Neutrophil (primary cell): ENCODE measurements at regions not wholly inside any gene's neighbourhood (a gene's known extent, or its start where the extent isn't known, plus 50 kb on each side); places are given as distances from the start of the nearest gene placed in this dataset.
"Not testable (repeated sequence)": the region's sequence is repeated elsewhere in the genome, so short reads cannot be mapped to it uniquely, and the experiment has no call there.

ENCODE experiments used
- H3K27ac ChIP-seq: fragments of 200-600 bp; sonication (generic); 2 replicates; pipeline ENCODE4 v1.5.1; 2016; ENCODE audit warnings: mild to moderate bottlenecking, moderate library complexity
- H3K27me3 ChIP-seq: fragments of 200-600 bp; sonication (generic); 2 replicates; pipeline ENCODE4 v1.6.0; 2016; ENCODE audit warnings: mild to moderate bottlenecking
- H3K36me3 ChIP-seq: fragments of 200-600 bp; sonication (generic); 2 replicates; pipeline ENCODE4 v1.5.1; 2017
- H3K4me1 ChIP-seq, 2 experiments: fragments of 200-600 bp in 1 of 2; sonication (generic) in 1 of 2; 1 replicate in 1 of 2; 2 replicates in 1 of 2; pipeline versions ENCODE4 v1.5.1 to v1.6.1; 2013 to 2016; ENCODE audit warnings: low read depth in 1 of 2, low read length in 1 of 2, mild to moderate bottlenecking in 1 of 2, moderate library complexity in 1 of 2; ENCODE audit not compliant: control insufficient read depth in 1 of 2, insufficient read depth in 1 of 2
- H3K4me3 ChIP-seq, 2 experiments: fragments of 200-600 bp in 1 of 2; sonication (generic) in 1 of 2; 1 replicate in 1 of 2; 2 replicates in 1 of 2; pipeline ENCODE4 v1.5.1; 2013 to 2016; ENCODE audit warnings: low read depth in 1 of 2, low read length in 1 of 2, mild to moderate bottlenecking in 1 of 2, moderate library complexity in 1 of 2
- H3K9me3 ChIP-seq: fragments of 200-600 bp; sonication (generic); 2 replicates; pipeline ENCODE4 v1.5.1; 2016
- CTCF ChIP-seq: fragments of 200-600 bp; sonication (generic); IDR thresholded peaks from 2 replicates; pipeline ENCODE4 v1.5.1; 2016; ENCODE audit warnings: antibody characterized with exemption

GRCh38 chr11:112697391-112698178 is 263.6 kb upstream of the NCAM1 start:
- no peak for TF ChIP-seq CTCF
- Histone ChIP-seq H3K4me1 (no peaks in the 10 kb centered on the region), H3K27me3 (peaks cover 4% of the 10 kb centered on the region), H3K27ac (no peak overlapping the region), H3K4me3 (no peak overlapping the region), H3K9me3 (no peaks in the 10 kb centered on the region), H3K36me3 (no peaks in the 10 kb centered on the region)

- H3K27me3 ChIP-seq: no peaks in the 10 kb centered on the region
- H3K36me3 ChIP-seq: no peaks in the 10 kb centered on the region
- no peaks in the 10 kb centered on the region for H3K4me1 ChIP-seq
- no peak for TF ChIP-seq CTCF
- no peak overlapping the region for H3K4me3 ChIP-seq
- no peaks in the 10 kb centered on the region for H3K9me3 ChIP-seq
- no peak overlapping the region for H3K27ac ChIP-seq
Observed at GRCh38 chr11:112705148-112705547, 256.1 kb upstream of the NCAM1 start.

GRCh38 chr11:112706863-112707262 is 254.4 kb upstream of the NCAM1 start:
- Histone ChIP-seq H3K36me3 (no peaks in the 10 kb centered on the region), H3K9me3 (no peaks in the 10 kb centered on the region), H3K27me3 (no peaks in the 10 kb centered on the region), H3K4me3 (no peak overlapping the region), H3K4me1 (no peaks in the 10 kb centered on the region), H3K27ac (no peak overlapping the region)
- no peak for TF ChIP-seq CTCF

GRCh38 chr11:112714340-112714739 is 246.9 kb upstream of the NCAM1 start:
- not testable (repeated sequence) for H3K36me3 ChIP-seq, H3K4me3 ChIP-seq, H3K27ac ChIP-seq, H3K27me3 ChIP-seq, H3K9me3 ChIP-seq, H3K4me1 ChIP-seq

- Histone ChIP-seq H3K9me3 (no peaks in the 10 kb centered on the region), H3K27me3 (no peaks in the 10 kb centered on the region), H3K36me3 (no peaks in the 10 kb centered on the region), H3K27ac (no peak overlapping the region), H3K4me1 (no peaks in the 10 kb centered on the region), H3K4me3 (no peak overlapping the region)
- no peak for TF ChIP-seq CTCF
Observed at GRCh38 chr11:112715056-112715455, 246.2 kb upstream of the NCAM1 start.

- Histone ChIP-seq H3K9me3 (no peaks in the 10 kb centered on the region), H3K4me3 (no peak overlapping the region), H3K27me3 (no peaks in the 10 kb centered on the region), H3K36me3 (no peaks in the 10 kb centered on the region), H3K4me1 (no peaks in the 10 kb centered on the region), H3K27ac (no peak overlapping the region)
- TF ChIP-seq CTCF: no peak
Observed at GRCh38 chr11:112718483-112718882, 242.7 kb upstream of the NCAM1 start.
